Heart left ventricle (tissue), 13 donors: ENCODE measurements at regions not wholly inside any gene's neighbourhood (a gene's known extent, or its start where the extent isn't known, plus 50 kb on each side); places are given as distances from the start of the nearest gene placed in this dataset.

Experiments
- POLR2A ChIP-seq, 2 donors: fragments of 450-650 bp; IDR thresholded peaks; one replicate each; pipeline ENCODE4 v1.6.1; 2017; ENCODE audit warnings: antibody characterized with exemption in 2 of 2, mild to moderate bottlenecking in 2 of 2, moderate library complexity in 2 of 2
- TF ChIP-seq, protein P1 (sequence below), 12 donors: fragments of 200-600 bp; sonication (generic) in 4 of 12; IDR thresholded peaks; one replicate each; pipeline versions ENCODE4 v1.5.0 to v1.8.0; 2018 to 2022; ENCODE audit warnings: antibody characterized with exemption in 12 of 12, mild to moderate bottlenecking in 5 of 12
- donor health status: ischemic (EF 13 %, LVEDD 7.1; RV severe dilation, severe dysfunction).
- donor health status: DM: no; HTN: yes; CAD: no.
- donor health status: DM: no; HTN: no; CAD: no.
- donor health status: ischemic (EF 25% LVEDD 6.9; RV normal size, moderate dysfunction).
- donor health status: ischemic (EF 25% LVEDD 5.7; RV mildly dilated, moderate dysfunction).
- donor health status: ischemic (EF 35%, LVEDD 5.7; RV mildly dilated, moderate dysfunction).
- donor health status: nonischemic (EF 11% LVEDD 7.7; RV severe dilation, severe dysfunction).
- donor health status: DM: yes; HTN: yes; CAD: no.
- donor health status: PGD.
- donor health status: ischemic (EF 29% LVEDD 5.4; RV normal size, mild dysfunction).
- donor health status: nonischemic (EF 23%, LVEDD 6.1; RV moderate dilation, normal function).

DNA sequence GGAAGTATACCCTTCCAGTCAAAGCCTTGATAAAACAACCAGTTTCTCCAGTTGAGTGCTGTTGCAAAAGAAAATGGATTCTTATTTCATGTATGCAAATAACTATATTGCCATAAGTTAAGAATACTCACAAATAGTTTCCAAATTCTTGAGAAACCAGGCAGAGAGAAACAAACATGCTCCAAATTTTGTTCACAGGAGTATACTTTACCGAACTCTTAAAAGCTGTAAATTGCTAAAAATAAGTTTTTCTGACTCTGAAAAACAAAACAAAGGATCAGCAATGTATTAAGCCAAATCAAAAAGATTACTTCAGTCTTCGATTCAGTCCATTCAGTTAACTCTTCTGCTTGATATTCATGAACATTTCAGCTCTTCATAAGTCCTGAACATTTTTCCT lies 646.5 kb downstream of the MCTP2 start:
- TF ChIP-seq, protein P1, sequence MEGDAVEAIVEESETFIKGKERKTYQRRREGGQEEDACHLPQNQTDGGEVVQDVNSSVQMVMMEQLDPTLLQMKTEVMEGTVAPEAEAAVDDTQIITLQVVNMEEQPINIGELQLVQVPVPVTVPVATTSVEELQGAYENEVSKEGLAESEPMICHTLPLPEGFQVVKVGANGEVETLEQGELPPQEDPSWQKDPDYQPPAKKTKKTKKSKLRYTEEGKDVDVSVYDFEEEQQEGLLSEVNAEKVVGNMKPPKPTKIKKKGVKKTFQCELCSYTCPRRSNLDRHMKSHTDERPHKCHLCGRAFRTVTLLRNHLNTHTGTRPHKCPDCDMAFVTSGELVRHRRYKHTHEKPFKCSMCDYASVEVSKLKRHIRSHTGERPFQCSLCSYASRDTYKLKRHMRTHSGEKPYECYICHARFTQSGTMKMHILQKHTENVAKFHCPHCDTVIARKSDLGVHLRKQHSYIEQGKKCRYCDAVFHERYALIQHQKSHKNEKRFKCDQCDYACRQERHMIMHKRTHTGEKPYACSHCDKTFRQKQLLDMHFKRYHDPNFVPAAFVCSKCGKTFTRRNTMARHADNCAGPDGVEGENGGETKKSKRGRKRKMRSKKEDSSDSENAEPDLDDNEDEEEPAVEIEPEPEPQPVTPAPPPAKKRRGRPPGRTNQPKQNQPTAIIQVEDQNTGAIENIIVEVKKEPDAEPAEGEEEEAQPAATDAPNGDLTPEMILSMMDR (IDR thresholded peaks at IDR 0.05), result no peak
- TF ChIP-seq POLR2A (IDR thresholded peaks at IDR 0.05), result no peak
